ENCODE measurements at regions not wholly inside any gene's neighbourhood (a gene's known extent, or its start where the extent isn't known, plus 50 kb on each side); places are given as distances from the start of the nearest gene placed in this dataset.

DNA sequence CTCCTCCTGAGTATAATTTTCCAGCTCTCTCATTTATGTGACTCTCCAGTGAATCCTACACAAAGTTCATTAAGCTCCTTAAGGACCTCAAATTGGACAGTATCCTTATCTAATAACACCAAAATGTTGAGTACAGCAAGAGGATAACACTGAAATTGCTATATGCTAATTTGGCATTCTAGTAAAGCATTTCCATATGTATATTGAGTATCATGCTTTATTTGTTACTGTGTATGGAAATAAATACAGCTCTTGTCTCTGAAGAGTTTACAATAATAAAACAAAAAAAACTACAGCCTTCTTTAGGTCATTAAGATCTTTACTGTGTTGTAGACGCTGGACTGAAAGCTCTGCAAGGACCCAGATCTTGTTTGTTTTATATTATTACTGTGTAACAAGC, 1341.3 kb downstream of the ROBO1 start:
- TF ChIP-seq, protein P1, sequence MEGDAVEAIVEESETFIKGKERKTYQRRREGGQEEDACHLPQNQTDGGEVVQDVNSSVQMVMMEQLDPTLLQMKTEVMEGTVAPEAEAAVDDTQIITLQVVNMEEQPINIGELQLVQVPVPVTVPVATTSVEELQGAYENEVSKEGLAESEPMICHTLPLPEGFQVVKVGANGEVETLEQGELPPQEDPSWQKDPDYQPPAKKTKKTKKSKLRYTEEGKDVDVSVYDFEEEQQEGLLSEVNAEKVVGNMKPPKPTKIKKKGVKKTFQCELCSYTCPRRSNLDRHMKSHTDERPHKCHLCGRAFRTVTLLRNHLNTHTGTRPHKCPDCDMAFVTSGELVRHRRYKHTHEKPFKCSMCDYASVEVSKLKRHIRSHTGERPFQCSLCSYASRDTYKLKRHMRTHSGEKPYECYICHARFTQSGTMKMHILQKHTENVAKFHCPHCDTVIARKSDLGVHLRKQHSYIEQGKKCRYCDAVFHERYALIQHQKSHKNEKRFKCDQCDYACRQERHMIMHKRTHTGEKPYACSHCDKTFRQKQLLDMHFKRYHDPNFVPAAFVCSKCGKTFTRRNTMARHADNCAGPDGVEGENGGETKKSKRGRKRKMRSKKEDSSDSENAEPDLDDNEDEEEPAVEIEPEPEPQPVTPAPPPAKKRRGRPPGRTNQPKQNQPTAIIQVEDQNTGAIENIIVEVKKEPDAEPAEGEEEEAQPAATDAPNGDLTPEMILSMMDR (conservative IDR thresholded peaks at IDR 0.05; ENCODE audit: low read length), result no peak
- TF ChIP-seq EZH2phosphoT487 (IDR thresholded peaks at IDR 0.05; ENCODE audit: borderline replicate concordance), result no peak
